ENCODE measurements at regions not wholly inside any gene's neighbourhood (a gene's known extent, or its start where the extent isn't known, plus 50 kb on each side); places are given as distances from the start of the nearest gene placed in this dataset.

DNA sequence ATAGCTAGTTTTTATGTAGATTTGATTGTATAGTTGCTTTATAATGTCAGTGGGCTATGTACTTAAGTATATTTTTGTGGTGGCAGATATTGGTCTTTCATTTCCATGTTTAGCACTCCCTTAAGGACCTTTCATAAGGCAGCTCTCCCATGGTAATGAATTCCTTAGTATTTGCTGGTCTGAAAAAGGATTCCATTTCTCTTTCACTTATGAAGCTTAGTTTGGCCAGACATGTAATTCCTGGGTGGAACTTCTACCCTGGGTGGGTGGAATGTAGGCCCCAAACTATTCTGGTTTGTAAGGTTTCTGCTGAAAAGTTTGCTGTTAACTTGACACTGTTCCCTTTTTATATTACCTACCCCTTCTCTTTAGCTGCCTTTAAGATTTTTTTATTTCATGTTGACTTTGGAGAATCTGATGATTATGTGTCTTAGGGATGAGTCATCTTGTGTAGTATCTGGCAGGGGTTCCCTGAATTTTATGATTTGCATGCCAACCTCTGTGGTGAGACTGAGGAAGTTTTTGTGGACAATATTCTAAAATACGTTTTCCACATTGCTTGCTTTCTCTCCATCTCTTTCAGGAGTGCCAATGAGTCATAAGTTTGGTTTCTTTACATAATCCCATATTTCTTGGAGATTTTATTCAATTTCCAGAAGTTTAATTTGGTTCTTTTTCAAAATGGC is 65.4 kb upstream of the VRK2 start:
- TF ChIP-seq, protein P1, sequence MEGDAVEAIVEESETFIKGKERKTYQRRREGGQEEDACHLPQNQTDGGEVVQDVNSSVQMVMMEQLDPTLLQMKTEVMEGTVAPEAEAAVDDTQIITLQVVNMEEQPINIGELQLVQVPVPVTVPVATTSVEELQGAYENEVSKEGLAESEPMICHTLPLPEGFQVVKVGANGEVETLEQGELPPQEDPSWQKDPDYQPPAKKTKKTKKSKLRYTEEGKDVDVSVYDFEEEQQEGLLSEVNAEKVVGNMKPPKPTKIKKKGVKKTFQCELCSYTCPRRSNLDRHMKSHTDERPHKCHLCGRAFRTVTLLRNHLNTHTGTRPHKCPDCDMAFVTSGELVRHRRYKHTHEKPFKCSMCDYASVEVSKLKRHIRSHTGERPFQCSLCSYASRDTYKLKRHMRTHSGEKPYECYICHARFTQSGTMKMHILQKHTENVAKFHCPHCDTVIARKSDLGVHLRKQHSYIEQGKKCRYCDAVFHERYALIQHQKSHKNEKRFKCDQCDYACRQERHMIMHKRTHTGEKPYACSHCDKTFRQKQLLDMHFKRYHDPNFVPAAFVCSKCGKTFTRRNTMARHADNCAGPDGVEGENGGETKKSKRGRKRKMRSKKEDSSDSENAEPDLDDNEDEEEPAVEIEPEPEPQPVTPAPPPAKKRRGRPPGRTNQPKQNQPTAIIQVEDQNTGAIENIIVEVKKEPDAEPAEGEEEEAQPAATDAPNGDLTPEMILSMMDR (IDR thresholded peaks at IDR 0.05) = no peak
- TF ChIP-seq POLR2AphosphoS5 (IDR thresholded peaks at IDR 0.05) = no peak
- TF ChIP-seq EP300 (IDR thresholded peaks at IDR 0.05) = no peak
- no peak for TF ChIP-seq POLR2A (IDR thresholded peaks at IDR 0.05)
